GM19395 (cell line): ENCODE measurements at regions not wholly inside any gene's neighbourhood (a gene's known extent, or its start where the extent isn't known, plus 50 kb on each side); places are given as distances from the start of the nearest gene placed in this dataset.

Experiments
- ATAC-seq: cut with Tn5 transposase; IDR thresholded peaks from one replicate; pipeline ENCODE4 v1.9.1; 2021; ENCODE audit warnings: mild to moderate bottlenecking, moderate library complexity; ENCODE audit not compliant: unreplicated experiment

DNA sequence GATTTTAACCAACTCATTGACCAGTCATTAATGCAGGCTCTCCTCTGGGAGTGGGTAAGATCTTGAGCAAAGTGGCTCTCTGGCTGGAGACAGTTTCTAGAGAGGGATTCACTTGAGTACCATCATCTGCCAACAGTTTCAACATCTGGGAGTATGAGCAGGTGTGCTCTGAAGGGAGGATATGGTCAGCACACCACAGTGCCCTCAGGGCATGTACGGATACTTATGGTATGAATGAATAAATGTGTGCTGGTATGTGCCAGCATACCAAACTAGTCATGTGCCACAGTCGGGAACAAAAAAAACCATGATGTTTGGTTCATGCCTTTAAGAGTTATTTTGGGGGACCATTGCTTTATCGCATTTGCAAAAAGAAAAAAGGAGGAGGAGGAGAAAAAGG lies 1197.5 kb upstream of the TENM4 start:
- ATAC-seq: no peak

- no peak for ATAC-seq
Measured at GRCh38 chr11:80637571-80637970, 1196.7 kb upstream of the TENM4 start.

DNA sequence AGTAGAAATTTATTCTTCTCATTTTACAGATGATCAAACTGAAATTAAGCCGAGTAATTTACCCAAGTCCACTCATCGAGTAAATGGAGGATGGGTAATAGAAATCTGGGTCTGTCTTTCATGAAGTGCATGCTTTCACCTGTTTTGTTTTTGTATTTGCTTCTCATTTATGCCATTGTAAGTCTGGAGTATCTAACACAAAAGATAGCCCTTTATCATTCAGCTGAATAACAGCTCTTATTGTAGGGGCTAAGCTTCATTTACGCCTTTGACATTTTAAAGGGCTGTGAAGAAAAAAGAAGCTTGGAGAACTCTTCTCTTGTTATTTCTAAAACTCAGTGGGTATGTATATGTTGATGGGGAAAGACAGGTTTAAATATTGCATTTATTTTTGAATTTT lies 1196.2 kb upstream of the TENM4 start:
- ATAC-seq: no peak

GRCh38 chr11:80635178-80635577 lies 1194.3 kb upstream of the TENM4 start:
- no peak for ATAC-seq

GRCh38 chr11:80632691-80633090 lies 1191.9 kb upstream of the TENM4 start:
- no peak for ATAC-seq

- ATAC-seq: no peak
Measured at GRCh38 chr11:80632156-80632555, 1191.3 kb upstream of the TENM4 start.

- ATAC-seq: no peak
Measured at GRCh38 chr11:80629466-80629865, 1188.6 kb upstream of the TENM4 start.

DNA sequence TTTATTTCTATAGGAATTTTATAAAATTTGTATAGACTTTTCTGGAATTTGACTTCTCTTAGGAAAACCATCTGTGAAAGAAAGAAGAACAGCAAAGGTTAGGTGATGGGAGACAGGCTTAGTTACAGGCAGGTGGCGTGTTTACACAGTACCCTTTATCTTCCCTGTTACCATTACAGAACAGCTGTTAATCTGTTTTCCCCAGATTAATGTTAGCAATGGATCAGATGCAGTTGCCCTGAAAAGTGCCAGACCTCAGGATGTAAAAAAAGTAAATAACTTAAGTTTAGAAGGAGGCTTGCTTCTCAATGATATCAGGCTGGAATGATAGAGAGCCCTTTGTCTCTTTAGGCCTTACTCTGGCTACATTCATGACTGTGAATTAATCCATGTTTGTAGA lies 1186.5 kb upstream of the TENM4 start:
- no peak for ATAC-seq

DNA sequence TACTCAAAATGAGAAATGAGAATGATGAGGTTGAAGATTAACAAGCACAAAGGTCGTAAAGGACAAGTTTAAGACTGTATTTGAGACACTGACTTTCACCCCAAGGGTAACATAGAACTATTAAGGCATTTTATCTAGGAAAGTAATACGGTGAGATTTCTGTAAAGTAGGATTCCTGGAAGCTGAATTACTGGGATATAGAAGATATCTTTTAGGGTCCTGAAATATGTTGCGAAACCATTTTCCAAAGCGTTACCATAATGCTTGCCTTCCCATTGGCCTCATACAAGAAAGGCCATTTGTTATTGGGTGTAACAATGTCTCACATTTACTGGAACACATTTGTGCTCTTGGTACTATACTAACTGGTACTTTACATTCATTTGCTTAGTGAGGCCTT lies 1185.9 kb upstream of the TENM4 start:
- ATAC-seq: no peak

DNA sequence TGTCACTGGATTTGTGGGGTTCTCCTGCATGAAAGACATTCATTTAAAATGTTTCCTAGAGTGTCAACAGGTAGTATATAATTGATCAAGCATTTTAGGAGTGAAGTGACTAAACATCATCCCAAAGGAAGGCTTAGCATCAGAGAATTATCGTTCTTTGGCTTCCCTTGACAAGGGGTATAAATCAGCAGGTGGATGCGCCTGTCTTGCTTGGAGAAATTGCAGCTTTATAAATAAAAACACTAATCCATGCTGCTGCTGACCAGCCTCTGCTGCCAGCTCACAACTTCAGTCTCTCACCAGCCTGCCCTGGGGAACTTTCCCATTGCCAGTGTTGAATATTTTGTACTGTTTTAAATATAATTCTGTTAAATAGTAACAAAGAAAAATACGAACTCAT lies 1184.7 kb upstream of the TENM4 start:
- ATAC-seq: no peak

- no peak for ATAC-seq
Measured at GRCh38 chr11:80621871-80622270, 1181.0 kb upstream of the TENM4 start.

DNA sequence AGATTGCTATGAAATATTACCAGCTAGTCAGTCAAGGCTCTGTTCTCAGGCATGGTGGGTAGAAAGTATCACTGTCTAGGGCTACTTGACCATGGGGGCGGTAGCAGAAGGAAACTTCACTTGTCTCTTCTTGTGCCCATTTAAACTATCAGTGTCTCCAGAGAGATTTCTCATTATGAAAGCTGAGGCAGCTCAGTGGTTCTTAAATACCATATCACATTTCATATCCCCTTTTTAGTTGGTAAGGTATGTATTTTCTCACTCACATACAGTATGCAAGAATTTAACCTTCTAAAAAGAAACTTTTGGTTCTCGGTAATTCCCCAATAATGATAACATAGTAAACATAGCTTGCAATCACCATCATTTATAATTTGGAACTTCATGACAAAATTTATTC lies 1180.0 kb upstream of the TENM4 start:
- no peak for ATAC-seq

GRCh38 chr11:80617156-80617555 lies 1176.3 kb upstream of the TENM4 start:
- no peak for ATAC-seq

DNA sequence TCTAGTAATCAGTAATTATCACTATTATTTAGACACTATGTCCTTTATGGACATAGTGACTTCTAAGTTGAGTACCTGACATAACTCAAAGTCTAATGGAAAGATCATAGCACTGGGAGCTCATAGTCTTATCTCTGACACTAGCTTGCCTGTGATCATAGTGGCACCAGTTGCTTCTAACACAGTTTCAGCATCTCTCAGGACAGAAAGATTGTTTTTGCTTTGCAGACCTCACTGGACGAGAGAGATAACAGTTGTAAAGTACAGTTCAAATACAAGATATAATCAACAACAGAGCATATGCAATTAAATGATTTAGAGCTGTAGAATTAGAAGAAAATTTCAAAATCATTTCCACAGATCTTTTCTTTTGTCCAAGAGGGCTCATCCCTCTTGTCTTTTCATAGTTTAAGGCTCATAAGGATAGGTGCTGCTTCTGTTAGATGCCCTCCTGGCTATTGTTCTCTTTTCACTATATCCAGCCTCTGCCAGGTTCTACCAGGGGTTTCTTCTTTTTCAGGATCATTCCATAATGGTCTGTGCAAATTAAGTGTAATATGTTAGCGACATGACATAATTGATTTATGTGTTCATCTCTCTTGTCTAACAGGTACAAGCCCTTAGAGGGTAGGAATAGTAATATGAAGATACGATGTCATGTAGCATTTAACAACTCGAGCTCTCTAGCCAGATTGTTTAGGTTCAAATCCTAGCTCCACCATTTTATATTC lies 1175.4 kb upstream of the TENM4 start:
- ATAC-seq: no peak

DNA sequence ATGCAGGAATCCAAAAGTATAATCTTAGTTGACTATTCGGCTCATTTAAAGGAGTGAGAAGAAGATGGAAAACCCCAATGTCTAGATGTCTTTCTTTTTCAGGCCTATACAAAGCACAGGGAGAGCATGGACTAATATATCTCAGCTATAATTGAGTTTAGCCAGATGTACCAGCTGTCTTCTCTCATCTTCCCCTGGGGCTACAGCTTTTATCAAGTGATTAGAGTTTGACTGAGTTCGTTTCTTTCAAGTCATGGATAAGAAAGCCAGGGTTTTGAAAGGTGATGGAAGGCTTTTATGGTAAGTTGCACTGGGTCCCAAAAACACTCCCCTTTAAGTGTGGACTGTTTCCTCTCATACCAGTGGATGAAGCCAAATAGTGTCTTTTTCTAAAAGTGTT lies 1172.8 kb upstream of the TENM4 start:
- no peak for ATAC-seq

DNA sequence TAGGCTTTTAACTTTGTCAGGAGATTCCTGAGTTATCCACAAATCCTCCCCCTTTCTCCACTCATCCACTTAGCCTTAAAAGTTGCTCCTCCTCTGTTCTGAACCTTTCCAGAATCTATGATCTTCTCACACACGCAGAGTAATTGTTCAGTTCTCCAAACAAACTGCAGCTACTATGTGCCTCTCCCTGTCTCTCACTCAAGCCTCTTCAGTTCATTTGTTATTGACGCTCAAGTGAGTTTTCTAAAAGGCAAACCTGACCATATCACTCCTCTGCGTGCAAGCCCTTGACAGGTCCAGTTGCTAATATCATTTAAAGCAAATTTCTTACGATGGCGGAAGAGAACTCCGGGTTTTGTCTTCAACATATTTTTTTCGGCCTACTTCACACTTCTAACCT lies 1169.7 kb upstream of the TENM4 start:
- ATAC-seq: no peak

DNA sequence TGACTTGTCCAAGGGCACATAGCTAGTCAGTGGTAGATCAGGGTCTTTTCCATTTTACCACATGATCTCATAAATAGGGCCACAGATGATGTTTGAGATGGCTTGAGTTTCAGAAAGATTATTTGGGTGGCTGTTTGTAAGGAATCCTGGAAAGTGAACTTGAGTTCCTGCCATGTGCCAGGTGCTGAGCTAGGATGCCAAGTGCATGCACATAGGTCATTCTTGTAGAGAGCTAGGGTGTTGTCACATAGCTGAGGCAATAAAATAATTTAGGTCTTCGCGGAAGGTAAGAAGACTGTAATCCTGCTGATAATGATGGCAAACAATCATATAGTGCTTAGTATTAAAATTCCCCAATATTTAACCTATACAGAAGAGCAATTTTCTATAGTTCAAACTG lies 1162.6 kb upstream of the TENM4 start:
- ATAC-seq: no peak

GRCh38 chr11:80598905-80599304 lies 1158.1 kb upstream of the TENM4 start:
- ATAC-seq: no peak

- no peak for ATAC-seq
Measured at GRCh38 chr11:80596291-80596810, 1155.5 kb upstream of the TENM4 start.

GRCh38 chr11:80595011-80595410 lies 1154.2 kb upstream of the TENM4 start:
- ATAC-seq: no peak

- ATAC-seq: no peak
Measured at GRCh38 chr11:80593648-80594374, 1153.0 kb upstream of the TENM4 start.

- ATAC-seq: no peak
Measured at GRCh38 chr11:80592546-80592945, 1151.7 kb upstream of the TENM4 start.
